Caco-2 (cell line): ENCODE measurements at regions not wholly inside any gene's neighbourhood (a gene's known extent, or its start where the extent isn't known, plus 50 kb on each side); places are given as distances from the start of the nearest gene placed in this dataset.

Source experiments
- BruUV-seq: library from RNA; stranded (reverse); fragments of 400-500 nt; replicated peaks from 2 replicates; lab custom pipeline; 2021; lab: Mats Ljungman, UMichigan
- CTCF ChIA-PET: fragments of 300-600 bp; sonication (Branson Sonifier 250); formaldehyde crosslinking; loops from one replicate; lab custom pipeline; 2022; ENCODE audit warnings: antibody characterized with exemption; lab: Charles Lee
- POLR2A ChIA-PET: fragments of 300-600 bp; sonication (Branson Sonifier 250); formaldehyde crosslinking; loops from one replicate; lab custom pipeline; 2022; ENCODE audit warnings: antibody characterized with exemption; lab: Charles Lee
- DNase-seq, 2 experiments: peaks; one replicate each; pipeline versions ENCODE4 v3.0.0 to v3.0.0-alpha.2; 2020 to 2022
- H3K27me3 ChIP-seq: replicated peaks from 2 replicates; pipeline ENCODE4 v1.6.0; 2011; ENCODE audit warnings: low read length; ENCODE audit not compliant: control insufficient read depth, insufficient read depth
- H3K36me3 ChIP-seq: 2 replicates; pipeline ENCODE4 v1.5.1; 2011; ENCODE audit warnings: low read length; ENCODE audit not compliant: control insufficient read depth, insufficient read depth
- H3K4me1 ChIP-seq: fragments of 250-450 bp; sonication (Bioruptor Pico); 2 replicates; pipeline ENCODE4 v1.5.1; 2020; ENCODE audit warnings: mild to moderate bottlenecking
- H3K4me3 ChIP-seq: 2 replicates; pipeline ENCODE4 v1.5.1; 2011; ENCODE audit warnings: low read depth, mild to moderate bottlenecking, control low read depth, low read length
- H3K9me3 ChIP-seq: fragments of 250-450 bp; sonication (Bioruptor Pico); 2 replicates; pipeline ENCODE4 v1.5.1; 2020; ENCODE audit warnings: mild to moderate bottlenecking, moderate library complexity
- H3K27ac Mint-ChIP-seq: one replicate; pipeline ENCODE4 v1.8.0; 2022; ENCODE audit warnings: mixed read lengths; ENCODE audit not compliant: unreplicated experiment
- H3K27me3 Mint-ChIP-seq: one replicate; pipeline ENCODE4 v1.8.0; 2022; ENCODE audit warnings: mixed read lengths; ENCODE audit not compliant: insufficient read depth, unreplicated experiment
- H3K36me3 Mint-ChIP-seq: one replicate; pipeline ENCODE4 v1.8.0; 2022; ENCODE audit warnings: mild to moderate bottlenecking, mixed read lengths; ENCODE audit not compliant: insufficient read depth, unreplicated experiment
- H3K4me1 Mint-ChIP-seq: one replicate; pipeline ENCODE4 v1.8.0; 2022; ENCODE audit warnings: low read depth, mixed read lengths; ENCODE audit not compliant: unreplicated experiment
- H3K4me3 Mint-ChIP-seq: one replicate; pipeline ENCODE4 v1.8.0; 2022; ENCODE audit warnings: mild to moderate bottlenecking, moderate library complexity, mixed read lengths; ENCODE audit not compliant: unreplicated experiment
- H3K9me3 Mint-ChIP-seq: one replicate; pipeline ENCODE4 v1.8.0; 2022; ENCODE audit warnings: mixed read lengths; ENCODE audit not compliant: unreplicated experiment
- CTCF ChIP-seq, 2 experiments: fragments of 200-600 bp in 1 of 2; IDR thresholded peaks; 1 replicate in 1 of 2; 2 replicates in 1 of 2; pipeline versions ENCODE4 v1.5.1 to v1.8.0; 2011 to 2022; ENCODE audit warnings: antibody characterized with exemption in 1 of 2, control low read depth in 1 of 2, inconsistent platforms in 1 of 2, low read depth in 1 of 2, low read length in 1 of 2, mild to moderate bottlenecking in 1 of 2, moderate library complexity in 1 of 2; ENCODE audit not compliant: insufficient read depth in 1 of 2, severe bottlenecking in 1 of 2, unreplicated experiment in 1 of 2
- intact Hi-C: fragments of 100-400 bp; cut with micrococcal nuclease; formaldehyde crosslinking; loops from one replicate; pipeline ENCODE4 v1.10.0; 2022; ENCODE audit not compliant: unreplicated experiment

GRCh38 chr11:110525883-110526282 lies 96.1 kb downstream of the FDX1 start:
- Mint-ChIP-seq H3K27me3 (peaks cover 11% of the 10 kb centered on the region), H3K4me1 (no peaks in the 10 kb centered on the region), H3K4me3 (no peak overlapping the region), H3K27ac (no peak overlapping the region), H3K9me3 (peaks cover 21% of the 10 kb centered on the region), H3K36me3 (no peaks in the 10 kb centered on the region)
- no peaks in the 10 kb centered on the region for H3K36me3 ChIP-seq
- H3K9me3 ChIP-seq, result peaks cover 6% of the 10 kb centered on the region; the same call in 1 of the 2 replicates
- no peak for TF ChIP-seq CTCF (IDR thresholded peaks at IDR 0.05; ENCODE audit: insufficient read depth in 1 of 2, low read depth in 1 of 2, low read length in 1 of 2, severe bottlenecking in 1 of 2, unreplicated experiment in 1 of 2)
- BruUV-seq, result no TSS peak
- intact Hi-C loops, result no loop called here
- H3K4me1 ChIP-seq, result no peaks in the 10 kb centered on the region
- no peak overlapping the region for H3K4me3 ChIP-seq
- no peak for DNase-seq
- no peaks in the 10 kb centered on the region for H3K27me3 ChIP-seq
- CTCF ChIA-PET, result interaction anchor here (0.6 kb wide), 1 partner anchor 61 kb away, joined by 3 read pairs; no protein-coding TSS in a partner anchor
- POLR2A ChIA-PET, result no interaction called here

- peaks cover 6% of the 10 kb centered on the region; the same call in 1 of the 2 replicates for H3K9me3 ChIP-seq
- H3K4me3 Mint-ChIP-seq, result no peak overlapping the region
- H3K9me3 Mint-ChIP-seq, result peaks cover 21% of the 10 kb centered on the region
- intact Hi-C loops, result no loop called here
- CTCF ChIA-PET, result no interaction called here
- no TSS peak for BruUV-seq
- H3K27me3 ChIP-seq, result no peaks in the 10 kb centered on the region
- no peaks in the 10 kb centered on the region for H3K36me3 ChIP-seq
- no peaks in the 10 kb centered on the region for H3K4me1 Mint-ChIP-seq
- H3K4me1 ChIP-seq, result no peaks in the 10 kb centered on the region
- no peaks in the 10 kb centered on the region for H3K36me3 Mint-ChIP-seq
- H3K27ac Mint-ChIP-seq, result no peak overlapping the region
- peaks cover 9% of the 10 kb centered on the region for H3K27me3 Mint-ChIP-seq
- DNase-seq, result no peak
- no peak overlapping the region for H3K4me3 ChIP-seq
- POLR2A ChIA-PET, result no interaction called here
- no peak for TF ChIP-seq CTCF (IDR thresholded peaks at IDR 0.05; ENCODE audit: insufficient read depth in 1 of 2, low read depth in 1 of 2, low read length in 1 of 2, severe bottlenecking in 1 of 2, unreplicated experiment in 1 of 2)
Measured at GRCh38 chr11:110526323-110526722, 96.6 kb downstream of the FDX1 start.
